Astrocyte (in vitro differentiated cells and primary cell): ENCODE measurements at regions not wholly inside any gene's neighbourhood (a gene's known extent, or its start where the extent isn't known, plus 50 kb on each side); places are given as distances from the start of the nearest gene placed in this dataset.

ENCODE experiments used
- CTCF ChIP-seq: IDR thresholded peaks from 2 replicates; pipeline ENCODE4 v1.5.1; 2011; ENCODE audit warnings: low read depth, mild to moderate bottlenecking, inconsistent platforms, low read length, moderate library complexity; ENCODE audit not compliant: insufficient read depth
- EZH2 ChIP-seq: IDR thresholded peaks from 2 replicates; pipeline ENCODE4 v1.6.1; 2012; ENCODE audit warnings: mild to moderate bottlenecking, low read length, inconsistent platforms; ENCODE audit not compliant: insufficient read depth

- TF ChIP-seq CTCF (no peak), EZH2 (no peak)
These were observed 76.9 kb upstream of the CCDC190 start for GRCh38 chr1:162937716-162938395.
